ENCODE measurements at regions not wholly inside any gene's neighbourhood (a gene's known extent, or its start where the extent isn't known, plus 50 kb on each side); places are given as distances from the start of the nearest gene placed in this dataset.

DNA sequence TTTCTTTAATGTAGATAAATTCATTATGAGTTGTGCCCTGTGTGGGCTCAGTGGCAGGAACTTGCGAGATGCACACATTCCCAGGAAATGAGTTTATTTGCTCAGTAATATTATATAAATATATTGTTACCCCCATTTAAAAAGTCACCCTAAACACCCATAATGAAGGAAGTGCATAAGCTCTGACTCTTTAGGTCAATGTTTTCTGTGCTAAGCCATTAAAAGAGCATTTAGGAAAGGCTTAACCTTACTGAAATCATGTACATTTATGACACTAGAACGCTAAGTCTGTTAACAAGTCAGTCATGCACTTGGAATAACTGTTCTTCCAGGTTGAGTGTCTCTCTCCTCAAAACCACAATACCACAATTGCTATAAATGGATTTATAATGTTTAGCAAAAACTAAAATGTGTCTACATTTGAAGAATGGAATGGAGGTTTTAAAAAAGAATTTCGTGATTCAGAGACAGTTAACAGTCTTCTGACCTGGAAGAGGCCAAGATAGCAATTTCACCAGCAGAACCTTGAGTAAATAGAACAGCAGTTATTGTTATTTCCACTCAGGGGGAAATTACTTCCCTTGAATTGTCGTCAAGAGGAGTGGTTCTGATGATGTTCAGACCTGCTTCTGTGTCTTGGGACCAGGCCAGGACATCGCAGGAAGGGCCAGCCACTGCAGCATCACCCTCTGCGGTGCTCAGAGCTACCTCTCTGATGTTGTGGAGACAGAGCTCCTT lies 91.1 kb upstream of the VEGFC start:
- Mint-ChIP-seq H3K36me3 (ENCODE audit: low read depth) (no peaks in the 10 kb centered on the region), H3K27ac (no peak overlapping the region), H3K4me3 (no peak overlapping the region), H3K27me3 (no peaks in the 10 kb centered on the region), H3K9me3 (no peaks in the 10 kb centered on the region), H3K4me1 (ENCODE audit: low read depth) (no peaks in the 10 kb centered on the region)
- intact Hi-C loops (cut with micrococcal nuclease): no loop called here

DNA sequence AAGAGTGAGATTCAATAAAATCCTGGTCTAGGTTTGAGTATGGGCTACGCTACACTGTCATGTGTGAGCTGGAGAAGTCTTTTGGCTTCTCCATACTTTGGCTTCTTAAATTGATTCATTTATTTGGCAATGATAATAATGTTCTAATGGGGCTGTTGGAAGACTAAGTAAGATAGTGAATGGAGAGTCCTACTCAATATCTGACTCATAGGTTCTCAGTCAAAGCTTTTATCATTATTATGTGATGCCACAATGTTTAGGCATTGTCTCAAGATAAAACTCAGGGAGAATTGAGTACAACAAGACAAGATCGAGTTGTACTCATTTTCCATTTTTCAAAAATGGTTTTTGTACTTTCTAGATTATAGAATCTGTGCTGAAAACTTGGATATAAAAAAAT lies 92.5 kb upstream of the VEGFC start:
- Mint-ChIP-seq H3K9me3 (no peaks in the 10 kb centered on the region), H3K27ac (no peak overlapping the region), H3K36me3 (ENCODE audit: low read depth) (no peaks in the 10 kb centered on the region), H3K4me1 (ENCODE audit: low read depth) (no peaks in the 10 kb centered on the region), H3K27me3 (no peaks in the 10 kb centered on the region), H3K4me3 (no peak overlapping the region)
- intact Hi-C loops (cut with micrococcal nuclease): no loop called here

DNA sequence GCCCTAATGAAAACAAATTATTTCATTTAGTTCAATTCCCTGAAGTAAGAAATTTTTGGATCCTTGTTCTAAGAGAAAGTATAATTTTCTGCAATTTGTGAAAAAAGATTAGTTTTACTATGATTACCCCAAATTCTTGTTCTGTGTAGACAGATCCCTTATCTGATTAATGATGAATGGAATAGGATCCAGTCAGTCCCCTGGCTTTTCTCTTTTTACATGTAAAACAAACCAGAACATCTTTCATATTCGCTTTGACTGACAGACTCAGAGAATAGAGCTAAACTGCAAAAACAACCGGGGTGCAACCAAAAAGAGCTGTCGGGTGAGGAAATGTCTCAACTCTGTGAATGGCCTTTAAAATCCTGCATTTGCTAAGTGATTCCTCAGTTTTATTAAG lies 93.4 kb upstream of the VEGFC start:
- H3K27ac Mint-ChIP-seq: no peak overlapping the region
- no peaks in the 10 kb centered on the region for H3K27me3 Mint-ChIP-seq
- no peak overlapping the region for H3K4me3 Mint-ChIP-seq
- no peaks in the 10 kb centered on the region for H3K9me3 Mint-ChIP-seq
- H3K4me1 Mint-ChIP-seq (ENCODE audit: low read depth): no peaks in the 10 kb centered on the region
- intact Hi-C loops (cut with micrococcal nuclease): no loop called here
- H3K36me3 Mint-ChIP-seq (ENCODE audit: low read depth): no peaks in the 10 kb centered on the region

DNA sequence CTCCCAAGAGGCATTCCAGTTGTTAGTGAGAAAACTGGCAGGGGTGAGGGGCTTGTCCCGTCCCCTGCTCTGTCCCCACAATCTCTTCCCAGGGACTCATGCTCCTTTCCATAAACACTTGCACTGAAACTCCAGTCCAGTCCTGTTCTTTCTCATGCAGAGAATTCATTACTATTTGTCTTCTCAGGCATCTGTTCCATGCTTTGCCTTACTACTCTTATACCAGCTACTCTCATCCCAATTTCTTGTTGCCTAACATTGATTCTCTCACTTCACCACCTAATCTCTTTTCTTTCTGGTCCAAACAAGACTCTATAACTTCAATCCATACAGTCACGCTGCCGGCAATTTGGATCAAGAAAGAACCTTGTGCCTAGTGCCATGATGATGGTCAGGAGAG lies 97.1 kb upstream of the VEGFC start:
- intact Hi-C loops (cut with micrococcal nuclease): no loop called here
- Mint-ChIP-seq H3K4me3 (no peak overlapping the region), H3K4me1 (ENCODE audit: low read depth) (no peaks in the 10 kb centered on the region), H3K27ac (no peak overlapping the region), H3K36me3 (ENCODE audit: low read depth) (no peaks in the 10 kb centered on the region), H3K27me3 (no peaks in the 10 kb centered on the region), H3K9me3 (no peaks in the 10 kb centered on the region)

DNA sequence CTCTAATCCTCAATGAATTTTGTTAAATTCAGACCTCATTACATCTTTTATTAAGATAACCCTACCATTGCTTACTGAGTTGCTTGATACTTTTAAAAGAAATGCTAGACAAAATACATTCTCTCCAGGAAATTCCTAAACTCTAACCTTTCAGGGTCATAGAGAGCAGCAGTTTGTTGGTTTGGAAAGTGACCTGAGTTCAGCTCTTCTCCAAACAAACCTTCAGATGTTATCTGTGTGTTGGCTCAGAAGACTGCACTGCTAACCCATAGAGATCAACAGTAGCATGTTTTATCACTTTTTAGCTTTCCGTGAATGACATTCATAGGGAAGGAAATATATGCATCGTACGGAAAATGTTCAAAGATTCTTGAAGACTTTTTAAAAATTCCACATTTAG lies 101.8 kb upstream of the VEGFC start:
- intact Hi-C loops (cut with micrococcal nuclease): no loop called here
- Mint-ChIP-seq H3K9me3 (no peaks in the 10 kb centered on the region), H3K27ac (no peak overlapping the region), H3K36me3 (ENCODE audit: low read depth) (no peaks in the 10 kb centered on the region), H3K4me1 (ENCODE audit: low read depth) (no peaks in the 10 kb centered on the region), H3K4me3 (no peak overlapping the region), H3K27me3 (no peaks in the 10 kb centered on the region)

DNA sequence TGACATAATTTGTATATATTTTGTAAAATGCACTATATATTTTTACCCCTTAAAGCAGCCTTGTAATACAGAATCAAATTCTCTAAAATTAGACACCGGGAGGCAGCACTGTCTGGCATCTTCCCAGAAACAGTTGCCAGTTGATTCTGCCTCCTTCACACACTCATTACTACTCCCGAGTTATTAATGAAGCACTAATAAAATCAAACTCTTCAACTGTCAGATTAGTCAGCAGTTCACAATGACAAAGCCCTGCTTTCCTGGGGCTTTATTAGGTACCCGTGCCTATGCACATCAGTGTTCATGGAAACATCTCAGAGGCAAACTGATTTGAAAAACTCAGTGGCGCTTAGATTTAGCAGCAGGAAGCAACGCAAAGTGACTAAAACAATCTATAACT lies 103.5 kb upstream of the VEGFC start:
- Mint-ChIP-seq H3K27me3 (no peaks in the 10 kb centered on the region), H3K9me3 (no peaks in the 10 kb centered on the region), H3K4me1 (ENCODE audit: low read depth) (no peaks in the 10 kb centered on the region), H3K36me3 (ENCODE audit: low read depth) (no peaks in the 10 kb centered on the region), H3K4me3 (no peak overlapping the region), H3K27ac (no peak overlapping the region)
- intact Hi-C loops (cut with micrococcal nuclease): no loop called here

DNA sequence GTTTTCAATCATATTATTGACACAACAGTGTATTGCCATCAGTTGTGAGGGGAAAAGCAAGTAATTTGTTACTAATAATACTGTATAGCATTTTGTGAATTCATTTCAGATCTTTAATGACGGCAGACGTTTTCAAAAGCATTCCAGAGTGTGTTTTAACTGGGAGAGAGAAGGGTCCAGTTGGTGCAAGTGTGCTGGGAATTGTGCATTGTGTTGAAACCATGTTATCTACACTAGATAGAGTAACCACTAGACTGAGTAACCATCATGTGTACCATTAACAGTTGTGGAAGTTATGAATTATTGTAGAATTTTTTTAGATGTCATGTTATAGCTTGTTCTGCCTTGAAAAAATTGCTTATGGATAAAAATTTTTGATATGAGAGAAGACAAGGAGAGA lies 104.5 kb upstream of the VEGFC start:
- H3K4me1 Mint-ChIP-seq (ENCODE audit: low read depth): no peaks in the 10 kb centered on the region
- no peaks in the 10 kb centered on the region for H3K36me3 Mint-ChIP-seq (ENCODE audit: low read depth)
- intact Hi-C loops (cut with micrococcal nuclease): no loop called here
- H3K27me3 Mint-ChIP-seq: no peaks in the 10 kb centered on the region
- H3K4me3 Mint-ChIP-seq: no peak overlapping the region
- no peaks in the 10 kb centered on the region for H3K9me3 Mint-ChIP-seq
- no peak overlapping the region for H3K27ac Mint-ChIP-seq

DNA sequence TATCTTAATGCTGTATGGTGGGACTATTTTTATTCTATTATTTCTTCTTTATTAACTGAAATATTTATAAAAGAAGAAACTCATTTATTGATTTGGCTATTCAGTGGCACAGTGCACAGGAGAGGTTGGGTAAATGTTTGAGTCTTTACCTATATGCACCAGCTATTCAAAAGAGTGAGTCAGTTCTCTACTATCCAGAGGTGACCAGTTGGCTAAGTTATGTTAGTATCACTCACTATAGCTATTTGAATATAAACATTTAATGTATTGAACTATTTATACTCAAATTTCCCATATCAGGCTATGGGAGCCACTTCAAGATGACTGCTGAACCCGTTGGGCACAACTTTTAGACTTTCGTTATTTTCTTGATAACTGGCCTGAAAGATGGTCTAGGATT lies 106.1 kb upstream of the VEGFC start:
- H3K36me3 Mint-ChIP-seq (ENCODE audit: low read depth): no peaks in the 10 kb centered on the region
- no peaks in the 10 kb centered on the region for H3K27me3 Mint-ChIP-seq
- intact Hi-C loops (cut with micrococcal nuclease): no loop called here
- H3K4me1 Mint-ChIP-seq (ENCODE audit: low read depth): no peaks in the 10 kb centered on the region
- no peaks in the 10 kb centered on the region for H3K9me3 Mint-ChIP-seq
- no peak overlapping the region for H3K4me3 Mint-ChIP-seq
- no peak overlapping the region for H3K27ac Mint-ChIP-seq

DNA sequence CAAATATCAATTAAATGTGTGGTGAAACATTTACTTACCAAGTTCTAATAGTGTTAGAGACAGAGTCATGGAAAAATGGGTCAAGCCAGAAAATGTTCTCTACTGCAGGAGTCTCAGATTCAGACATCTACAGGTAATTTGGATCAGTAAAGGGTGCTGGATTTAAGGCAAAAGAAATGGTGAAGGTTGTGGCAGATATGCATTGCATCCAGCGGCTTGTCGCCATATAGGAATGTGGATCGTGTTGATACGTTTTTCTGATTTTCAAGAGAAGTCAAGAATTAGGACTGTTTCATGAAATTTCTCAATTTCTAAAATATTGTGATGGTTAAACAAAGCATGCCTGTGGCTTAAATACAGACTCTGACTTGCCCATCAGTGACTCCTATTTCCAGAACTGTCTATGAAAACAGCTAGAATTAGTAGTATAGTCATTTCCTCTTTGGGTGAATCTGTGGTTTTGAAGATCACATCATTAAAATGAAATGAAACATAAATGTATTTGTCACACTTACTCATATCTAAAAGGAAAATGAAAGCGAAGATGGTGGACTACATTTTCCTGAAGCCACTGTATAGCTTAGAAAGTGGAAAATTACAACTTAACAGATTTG lies 110.1 kb upstream of the VEGFC start:
- no peak overlapping the region for H3K27ac Mint-ChIP-seq
- H3K4me3 Mint-ChIP-seq: no peak overlapping the region
- no peaks in the 10 kb centered on the region for H3K4me1 Mint-ChIP-seq (ENCODE audit: low read depth)

DNA sequence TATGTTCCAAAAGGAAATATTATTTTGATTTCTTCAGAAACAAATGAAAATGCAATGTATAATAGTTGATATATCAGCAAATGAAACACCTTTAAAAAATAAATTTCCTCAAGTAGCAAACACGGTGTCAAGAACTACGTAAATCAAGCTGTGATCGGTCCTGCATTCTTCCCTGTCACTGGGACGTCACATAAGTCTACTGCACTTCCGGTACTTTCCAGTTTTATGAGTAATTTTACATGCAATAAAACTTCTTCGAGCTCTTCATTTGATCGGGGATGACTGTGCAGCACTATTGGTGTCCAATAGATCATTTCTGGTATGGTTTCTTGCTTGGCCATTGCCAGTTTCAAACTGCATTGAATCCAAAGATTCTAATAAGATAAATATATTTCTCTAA lies 114.0 kb upstream of the VEGFC start:
- intact Hi-C loops (cut with micrococcal nuclease): no loop called here

More for the DNA sequence above, 110.1 kb upstream of the VEGFC start:
- intact Hi-C loops (cut with micrococcal nuclease): no loop called here
- Mint-ChIP-seq H3K27me3 (no peaks in the 10 kb centered on the region), H3K36me3 (ENCODE audit: low read depth) (no peaks in the 10 kb centered on the region), H3K9me3 (no peaks in the 10 kb centered on the region)

DNA sequence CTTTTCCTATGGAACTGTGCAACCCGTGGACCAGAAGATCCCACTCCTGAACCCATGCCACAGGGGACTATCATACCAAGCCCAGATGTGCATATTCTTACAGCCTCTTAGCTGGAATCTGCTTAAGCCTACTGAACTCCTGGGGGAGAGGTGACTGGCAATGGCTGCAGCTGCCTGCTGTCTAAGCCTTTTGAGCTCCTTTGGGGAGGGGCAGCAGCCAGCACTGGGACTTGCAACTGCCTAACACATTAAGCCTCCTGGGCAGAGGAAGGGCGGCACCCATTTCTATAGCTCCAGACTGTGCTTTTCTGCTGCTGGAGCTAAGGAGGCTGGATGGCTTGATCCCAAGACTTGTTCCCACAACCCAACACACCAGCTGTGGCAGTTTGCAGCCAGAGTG lies 117.9 kb upstream of the VEGFC start:
- Mint-ChIP-seq H3K27ac (no peak overlapping the region), H3K36me3 (ENCODE audit: low read depth) (no peaks in the 10 kb centered on the region), H3K9me3 (peaks cover 24% of the 10 kb centered on the region), H3K4me3 (no peak overlapping the region), H3K4me1 (ENCODE audit: low read depth) (no peaks in the 10 kb centered on the region), H3K27me3 (no peaks in the 10 kb centered on the region)
- intact Hi-C loops (cut with micrococcal nuclease): no loop called here

More for the DNA sequence above, 114.0 kb upstream of the VEGFC start:
- H3K4me1 Mint-ChIP-seq (ENCODE audit: low read depth): no peaks in the 10 kb centered on the region
- H3K27ac Mint-ChIP-seq: no peak overlapping the region
- H3K9me3 Mint-ChIP-seq: peaks cover 7% of the 10 kb centered on the region
- H3K4me3 Mint-ChIP-seq: no peak overlapping the region
- H3K36me3 Mint-ChIP-seq (ENCODE audit: low read depth): no peaks in the 10 kb centered on the region
- no peaks in the 10 kb centered on the region for H3K27me3 Mint-ChIP-seq

DNA sequence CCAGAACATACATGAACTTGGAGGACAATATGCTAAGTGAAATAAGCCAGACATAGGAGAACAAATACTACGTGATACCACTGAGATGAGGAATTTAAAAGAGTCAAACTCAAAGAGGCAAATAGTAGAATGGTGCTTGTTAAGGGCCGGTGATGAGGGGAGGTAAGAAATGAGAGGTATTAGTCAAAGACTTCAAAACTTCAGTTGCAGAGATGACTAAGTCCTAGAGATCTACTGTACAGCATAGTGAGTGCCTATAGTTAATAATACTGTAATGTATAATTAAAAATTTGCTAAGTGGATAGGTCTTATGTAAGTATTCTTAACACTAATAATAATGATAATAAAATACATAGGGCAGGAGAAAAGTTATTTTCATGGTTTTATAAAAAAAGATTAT lies 126.9 kb upstream of the VEGFC start:
- H3K4me3 Mint-ChIP-seq: no peak overlapping the region
- H3K36me3 Mint-ChIP-seq (ENCODE audit: low read depth): no peaks in the 10 kb centered on the region
- intact Hi-C loops (cut with micrococcal nuclease): no loop called here
- H3K27me3 Mint-ChIP-seq: no peaks in the 10 kb centered on the region
- no peak overlapping the region for H3K27ac Mint-ChIP-seq
- no peaks in the 10 kb centered on the region for H3K4me1 Mint-ChIP-seq (ENCODE audit: low read depth)
- H3K9me3 Mint-ChIP-seq: no peaks in the 10 kb centered on the region

DNA sequence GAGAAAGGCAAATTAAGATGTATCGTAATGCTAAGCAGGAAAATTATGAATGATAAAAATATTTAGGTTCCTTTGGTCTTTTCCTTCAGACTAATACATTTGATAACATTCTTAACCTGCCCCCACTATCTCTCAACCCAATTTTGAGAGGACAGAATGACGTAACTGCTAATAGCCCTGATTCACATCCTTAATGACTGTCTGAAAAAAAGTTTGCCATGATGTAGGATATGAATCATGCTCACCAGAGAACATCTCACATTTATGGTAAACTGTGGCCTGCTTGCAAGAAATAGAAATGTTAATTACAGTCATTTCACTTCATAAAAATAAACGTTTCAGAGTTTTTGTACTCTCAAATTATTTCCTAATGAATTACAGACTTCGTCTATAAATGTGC lies 128.0 kb upstream of the VEGFC start:
- no peak overlapping the region for H3K27ac Mint-ChIP-seq
- H3K36me3 Mint-ChIP-seq (ENCODE audit: low read depth): no peaks in the 10 kb centered on the region
- H3K9me3 Mint-ChIP-seq: no peaks in the 10 kb centered on the region
- H3K27me3 Mint-ChIP-seq: no peaks in the 10 kb centered on the region
- H3K4me1 Mint-ChIP-seq (ENCODE audit: low read depth): no peaks in the 10 kb centered on the region
- intact Hi-C loops (cut with micrococcal nuclease): no loop called here
- no peak overlapping the region for H3K4me3 Mint-ChIP-seq

DNA sequence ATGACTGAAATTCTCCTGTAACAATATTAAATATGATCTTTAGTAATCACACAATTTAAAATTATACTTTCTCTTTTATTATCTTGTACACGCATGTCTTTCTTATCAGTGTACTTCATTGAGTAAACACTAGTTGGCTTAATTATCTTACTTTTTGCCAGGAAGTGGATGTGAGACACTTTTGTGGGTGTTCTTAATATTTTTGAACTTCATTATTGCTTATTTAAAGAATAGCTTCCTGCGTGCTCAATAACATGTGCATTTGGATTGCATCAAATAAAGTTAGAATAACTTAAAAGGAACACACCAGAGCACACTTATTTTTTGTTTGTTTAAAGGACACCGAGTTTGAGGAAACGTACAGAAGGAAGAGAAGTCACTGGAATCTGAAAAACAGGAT lies 128.5 kb upstream of the VEGFC start:
- no peaks in the 10 kb centered on the region for H3K9me3 Mint-ChIP-seq
- no peak overlapping the region for H3K4me3 Mint-ChIP-seq
- no peaks in the 10 kb centered on the region for H3K27me3 Mint-ChIP-seq
- no peak overlapping the region for H3K27ac Mint-ChIP-seq
- no peaks in the 10 kb centered on the region for H3K36me3 Mint-ChIP-seq (ENCODE audit: low read depth)
- no peaks in the 10 kb centered on the region for H3K4me1 Mint-ChIP-seq (ENCODE audit: low read depth)
- intact Hi-C loops (cut with micrococcal nuclease): no loop called here

DNA sequence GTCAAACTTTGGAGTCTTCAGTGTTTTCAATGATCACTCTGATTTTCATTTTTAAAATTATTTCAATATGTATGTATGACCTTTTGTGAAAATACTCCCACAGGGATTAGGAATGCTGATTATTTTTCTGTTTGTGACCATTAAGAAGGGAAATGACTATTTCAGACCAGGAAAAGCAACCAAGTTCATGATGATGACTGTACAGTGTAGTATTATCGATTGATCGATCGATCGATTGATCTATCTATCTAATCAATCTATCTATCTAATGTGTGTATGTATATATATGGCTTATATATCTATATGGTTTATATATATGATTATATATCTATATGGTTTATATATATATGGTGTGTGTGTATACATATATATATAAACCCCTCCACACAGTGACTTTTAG lies 131.5 kb upstream of the VEGFC start:
- Mint-ChIP-seq H3K27ac (no peak overlapping the region), H3K4me1 (ENCODE audit: low read depth) (no peaks in the 10 kb centered on the region), H3K4me3 (no peak overlapping the region), H3K27me3 (no peaks in the 10 kb centered on the region), H3K36me3 (ENCODE audit: low read depth) (no peaks in the 10 kb centered on the region), H3K9me3 (no peaks in the 10 kb centered on the region)
- intact Hi-C loops (cut with micrococcal nuclease): no loop called here
